HG03575 (cell line): ENCODE measurements at regions not wholly inside any gene's neighbourhood (a gene's known extent, or its start where the extent isn't known, plus 50 kb on each side); places are given as distances from the start of the nearest gene placed in this dataset.

ENCODE experiments used
- ATAC-seq: cut with Tn5 transposase; IDR thresholded peaks from one replicate; pipeline ENCODE4 v1.9.1; 2021; ENCODE audit not compliant: unreplicated experiment, insufficient number of reproducible peaks, low FRiP score; ENCODE audit errors: extremely low read depth

GRCh38 chr12:75577812-75578211 is 66.4 kb upstream of the KRR1 start:
- ATAC-seq, result no peak

GRCh38 chr12:75571656-75572205 is 60.3 kb upstream of the KRR1 start:
- ATAC-seq, result no peak

- no peak for ATAC-seq
Observed at GRCh38 chr12:75571204-75571603, 59.8 kb upstream of the KRR1 start.

GRCh38 chr12:75568801-75569200 is 57.4 kb upstream of the KRR1 start:
- ATAC-seq, result no peak

- ATAC-seq, result no peak
Observed at GRCh38 chr12:75568393-75568792, 57.0 kb upstream of the KRR1 start.

- ATAC-seq, result no peak
Observed at GRCh38 chr12:75565795-75566194, 54.4 kb upstream of the KRR1 start.

- ATAC-seq, result no peak
Observed at GRCh38 chr12:75564852-75565251, 53.4 kb upstream of the KRR1 start.

- no peak for ATAC-seq
Observed at GRCh38 chr12:75564398-75564797, 53.0 kb upstream of the KRR1 start.

- no peak for ATAC-seq
Observed at GRCh38 chr12:75563351-75563750, 51.9 kb upstream of the KRR1 start.

GRCh38 chr12:75561921-75562320 is 50.5 kb upstream of the KRR1 start:
- no peak for ATAC-seq
